GM18873 (cell line): ENCODE measurements at regions not wholly inside any gene's neighbourhood (a gene's known extent, or its start where the extent isn't known, plus 50 kb on each side); places are given as distances from the start of the nearest gene placed in this dataset.

Experiments used
- ATAC-seq: cut with Tn5 transposase; IDR thresholded peaks from one replicate; pipeline ENCODE4 v1.9.1; 2021; ENCODE audit warnings: mild to moderate bottlenecking, moderate library complexity, moderate number of reproducible peaks; ENCODE audit not compliant: unreplicated experiment, low FRiP score

- ATAC-seq = no peak
These were observed 172.5 kb downstream of the QDPR start for GRCh38 chr4:17339376-17339775.

- no peak for ATAC-seq
These were observed 174.9 kb downstream of the QDPR start for GRCh38 chr4:17336986-17337385.

GRCh38 chr4:17336524-17336961, 175.3 kb downstream of the QDPR start:
- ATAC-seq = peak; percentile 97

GRCh38 chr4:17336069-17336468, 175.8 kb downstream of the QDPR start:
- no peak for ATAC-seq

- ATAC-seq = no peak
These were observed 176.5 kb downstream of the QDPR start for GRCh38 chr4:17335371-17335770.

- ATAC-seq = no peak
These were observed 179.4 kb downstream of the QDPR start for GRCh38 chr4:17332478-17332877.

GRCh38 chr4:17329046-17329445, 182.8 kb downstream of the QDPR start:
- ATAC-seq = no peak

GRCh38 chr4:17328141-17328815, 183.6 kb downstream of the QDPR start:
- no peak for ATAC-seq

GRCh38 chr4:17327591-17327990, 184.3 kb downstream of the QDPR start:
- ATAC-seq = no peak

- ATAC-seq = no peak
These were observed 185.1 kb downstream of the QDPR start for GRCh38 chr4:17326756-17327155.

GRCh38 chr4:17325098-17325497, 186.8 kb downstream of the QDPR start:
- ATAC-seq = no peak

- ATAC-seq = no peak
These were observed 187.5 kb downstream of the QDPR start for GRCh38 chr4:17324386-17324830.

GRCh38 chr4:17323554-17324385, 188.1 kb downstream of the QDPR start:
- no peak for ATAC-seq

- no peak for ATAC-seq
These were observed 189.4 kb downstream of the QDPR start for GRCh38 chr4:17322514-17322913.

GRCh38 chr4:17320046-17320445, 191.8 kb downstream of the QDPR start:
- no peak for ATAC-seq

GRCh38 chr4:17317526-17317925, 194.4 kb downstream of the QDPR start:
- ATAC-seq = no peak

GRCh38 chr4:17316566-17316965, 195.3 kb downstream of the QDPR start:
- ATAC-seq = no peak

- no peak for ATAC-seq
These were observed 196.4 kb downstream of the QDPR start for GRCh38 chr4:17315459-17315858.

- ATAC-seq = no peak
These were observed 198.7 kb downstream of the QDPR start for GRCh38 chr4:17313194-17313593.

- ATAC-seq = peak; percentile 95
These were observed 201.6 kb downstream of the QDPR start for GRCh38 chr4:17310269-17310652.

GRCh38 chr4:17309567-17310268, 202.2 kb downstream of the QDPR start:
- ATAC-seq = peak; percentile 5
